Left ventricle myocardium inferior (tissue), 1 donor: ENCODE measurements at regions not wholly inside any gene's neighbourhood (a gene's known extent, or its start where the extent isn't known, plus 50 kb on each side); places are given as distances from the start of the nearest gene placed in this dataset.

Experiments
- DNase-seq: peaks from one replicate; pipeline ENCODE4 v3.0.0-alpha.2; 2020
- H3K27ac ChIP-seq: fragments of 200-600 bp; replicated peaks from 2 replicates; pipeline ENCODE4 v1.8.0; 2021
- H3K27me3 ChIP-seq: fragments of 200-600 bp; 2 replicates; pipeline ENCODE4 v1.8.0; 2021; ENCODE audit warnings: low read depth
- H3K36me3 ChIP-seq: fragments of 200-600 bp; 2 replicates; pipeline ENCODE4 v1.8.0; 2021
- H3K4me1 ChIP-seq: fragments of 200-600 bp; 2 replicates; pipeline ENCODE4 v1.8.0; 2021
- H3K4me3 ChIP-seq: fragments of 200-600 bp; 2 replicates; pipeline ENCODE4 v1.8.0; 2021; ENCODE audit warnings: mild to moderate bottlenecking, moderate library complexity
- H3K9me3 ChIP-seq: fragments of 200-600 bp; replicated peaks from 2 replicates; pipeline ENCODE4 v1.8.0; 2021
- CTCF ChIP-seq: fragments of 200-600 bp; IDR thresholded peaks from 2 replicates; pipeline ENCODE4 v1.8.0; 2021; ENCODE audit warnings: antibody characterized with exemption, mild to moderate bottlenecking, borderline replicate concordance
- intact Hi-C: fragments of 100-400 bp; cut with micrococcal nuclease; formaldehyde crosslinking; loops from one replicate; pipeline ENCODE4 v1.11.0; 2022
- donor health status: DM: no; HTN: yes; CAD: no; lungs with severe emphysema.

GRCh38 chr3:75049533-75049932 is 435.1 kb upstream of the CNTN3 start:
- no peak for TF ChIP-seq CTCF
- peaks cover 11% of the 10 kb centered on the region for H3K9me3 ChIP-seq
- H3K27ac ChIP-seq, result no peak overlapping the region
- H3K27me3 ChIP-seq, result no peaks in the 10 kb centered on the region
- no peak overlapping the region for H3K4me3 ChIP-seq
- no peaks in the 10 kb centered on the region for H3K36me3 ChIP-seq
- intact Hi-C loops, result no loop called here
- no peaks in the 10 kb centered on the region for H3K4me1 ChIP-seq
- no peak for DNase-seq

DNA sequence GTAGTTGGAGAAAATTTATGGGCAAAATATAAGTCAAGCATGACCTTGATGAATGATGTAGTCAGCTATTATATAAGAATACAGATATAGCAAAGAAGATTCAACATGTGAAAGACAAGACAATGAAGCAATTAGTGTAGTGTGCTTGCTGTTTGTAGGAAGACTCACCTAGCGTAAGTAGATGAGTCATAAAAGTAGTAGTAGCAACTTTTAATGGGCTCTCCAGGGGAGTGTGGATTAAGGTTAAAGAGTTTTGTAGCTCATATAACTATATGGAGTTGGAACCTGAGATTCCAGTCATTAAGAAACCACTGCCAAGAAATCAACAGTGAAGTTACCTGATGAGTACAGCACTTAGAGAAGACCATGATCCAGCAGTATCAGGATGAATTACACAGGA is 444.7 kb upstream of the CNTN3 start:
- Histone ChIP-seq H3K27ac (no peak overlapping the region), H3K36me3 (no peaks in the 10 kb centered on the region), H3K9me3 (peaks cover 16% of the 10 kb centered on the region), H3K27me3 (no peaks in the 10 kb centered on the region), H3K4me3 (no peak overlapping the region), H3K4me1 (no peaks in the 10 kb centered on the region)
- intact Hi-C loops, result no loop called here
- DNase-seq, result no peak
- no peak for TF ChIP-seq CTCF

DNA sequence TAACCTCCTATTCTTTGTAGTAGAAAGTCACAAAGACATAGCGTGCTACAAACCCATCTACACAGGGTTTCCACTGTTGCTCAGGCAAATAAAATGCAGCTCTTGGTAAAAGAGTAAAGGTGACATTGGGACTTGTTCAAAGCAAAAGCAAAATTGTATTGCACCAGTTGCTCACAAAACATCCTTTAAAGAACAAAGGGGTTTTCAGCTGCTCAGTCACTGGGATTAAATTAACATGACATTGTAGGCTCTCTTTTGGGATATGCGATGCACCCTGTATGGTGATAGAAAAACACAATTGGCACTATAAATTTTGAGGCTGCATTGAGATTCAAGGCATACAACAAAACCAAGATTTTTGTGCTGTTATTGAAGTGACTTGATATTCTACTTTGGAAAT is 447.3 kb upstream of the CNTN3 start:
- intact Hi-C loops, result no loop called here
- H3K27me3 ChIP-seq, result no peaks in the 10 kb centered on the region
- H3K27ac ChIP-seq, result no peak overlapping the region
- peaks cover 31% of the 10 kb centered on the region for H3K9me3 ChIP-seq
- no peak for DNase-seq
- H3K36me3 ChIP-seq, result no peaks in the 10 kb centered on the region
- no peak overlapping the region for H3K4me3 ChIP-seq
- H3K4me1 ChIP-seq, result no peaks in the 10 kb centered on the region
- no peak for TF ChIP-seq CTCF

- Histone ChIP-seq H3K27me3 (peaks cover 1% of the 10 kb centered on the region), H3K9me3 (peaks cover 11% of the 10 kb centered on the region), H3K4me1 (no peaks in the 10 kb centered on the region), H3K27ac (no peak overlapping the region), H3K36me3 (no peaks in the 10 kb centered on the region), H3K4me3 (no peak overlapping the region)
- no peak for DNase-seq
- no peak for TF ChIP-seq CTCF
- intact Hi-C loops, result no loop called here
Measured at GRCh38 chr3:75075158-75075557, 460.7 kb upstream of the CNTN3 start.

GRCh38 chr3:75076481-75076880 is 462.0 kb upstream of the CNTN3 start:
- TF ChIP-seq CTCF, result no peak
- Histone ChIP-seq H3K36me3 (no peaks in the 10 kb centered on the region), H3K27ac (no peak overlapping the region), H3K4me3 (no peak overlapping the region), H3K27me3 (no peaks in the 10 kb centered on the region), H3K4me1 (no peaks in the 10 kb centered on the region), H3K9me3 (peaks cover 11% of the 10 kb centered on the region)
- no peak for DNase-seq
- intact Hi-C loops, result no loop called here

- no peak for DNase-seq
- Histone ChIP-seq H3K27ac (no peak overlapping the region), H3K4me3 (no peak overlapping the region), H3K36me3 (no peaks in the 10 kb centered on the region), H3K27me3 (no peaks in the 10 kb centered on the region), H3K9me3 (peaks cover 11% of the 10 kb centered on the region), H3K4me1 (no peaks in the 10 kb centered on the region)
- TF ChIP-seq CTCF, result no peak
- intact Hi-C loops, result no loop called here
Measured at GRCh38 chr3:75078290-75078689, 463.8 kb upstream of the CNTN3 start.
